ENCODE measurements at regions not wholly inside any gene's neighbourhood (a gene's known extent, or its start where the extent isn't known, plus 50 kb on each side); places are given as distances from the start of the nearest gene placed in this dataset.

- no peak overlapping the region for H3K27ac ChIP-seq (ENCODE audit: extremely low read depth, low read depth, low read length)
- H4K20me1 ChIP-seq (replicated peaks; ENCODE audit: control insufficient read depth, insufficient read depth, low read length) = no peaks in the 10 kb centered on the region
- CTCF ChIA-PET (ENCODE audit: low intra/inter-chr PET ratio) = no interaction called here
- no peaks in the 10 kb centered on the region for H3K36me3 ChIP-seq (ENCODE audit: control insufficient read depth, insufficient read depth, low read length)
- intact Hi-C loops (cut with micrococcal nuclease) (no loop called here), in situ Hi-C loops (cut with MboI) (no loop called here)
- H3K4me2 ChIP-seq (ENCODE audit: insufficient read depth, low read length) = no peak overlapping the region
- FAIRE-seq = no peak
- no peaks in the 10 kb centered on the region for H3K27me3 ChIP-seq (ENCODE audit: control insufficient read depth in 2 of 2, insufficient read depth in 2 of 2, low read length in 2 of 2)
- TF ChIP-seq POLR3G (IDR thresholded peaks at IDR 0.05; ENCODE audit: extremely low read depth, insufficient read length, insufficient replicate concordance) (no peak), FOXP1 (CRISPR knock-in tag; IDR thresholded peaks at IDR 0.05) (no peak), ZC3H4 (CRISPR knock-in tag; IDR thresholded peaks at IDR 0.05; ENCODE audit: borderline replicate concordance) (no peak), ZNF232 (CRISPR knock-in tag; IDR thresholded peaks at IDR 0.05) (no peak), KAT2B (IDR thresholded peaks at IDR 0.05; ENCODE audit: low read depth, low read length) (no peak)
- H3K9ac ChIP-seq (ENCODE audit: insufficient read depth in 1 of 2, low read depth in 2 of 2, low read length in 2 of 2) = no peak overlapping the region
- DNase-seq (ENCODE audit: extremely low read depth in 1 of 4, low spot score in 3 of 4) = no peak
- H3K79me2 ChIP-seq (ENCODE audit: control insufficient read depth, insufficient read depth, low read length) = no peaks in the 10 kb centered on the region
- no peak overlapping the region for H2AFZ ChIP-seq (ENCODE audit: low read depth, low read length)
- no TSS peak for BruUV-seq (replicated peaks)
- H3K9me3 ChIP-seq (replicated peaks; ENCODE audit: control insufficient read depth, insufficient read depth, low read depth, low read length) = no peaks in the 10 kb centered on the region
- WGBS (ENCODE audit: insufficient coverage, low coverage, missing lambda C conversion rate) = 4% methylated on average over 4 of the region's 4 CpGs
- POLR2A ChIA-PET = no interaction called here
- H3K9me1 ChIP-seq (ENCODE audit: control insufficient read depth, insufficient read depth, low read length) = no peaks in the 10 kb centered on the region
- ATAC-seq = no peak
- no peak overlapping the region for H3K4me3 ChIP-seq
- no peaks in the 10 kb centered on the region for H3K4me1 ChIP-seq (replicated peaks in 1 of 2; ENCODE audit: control insufficient read depth in 2 of 2, insufficient read depth in 2 of 2, low read length in 2 of 2)
Observed at GRCh38 chr21:18908641-18909040, 505.1 kb upstream of the TMPRSS15 start.

- Histone ChIP-seq H3K9me3 (replicated peaks; ENCODE audit: control insufficient read depth, insufficient read depth, low read depth, low read length) (no peaks in the 10 kb centered on the region), H3K79me2 (ENCODE audit: control insufficient read depth, insufficient read depth, low read length) (no peaks in the 10 kb centered on the region), H3K4me2 (ENCODE audit: insufficient read depth, low read length) (no peak overlapping the region), H3K9me1 (ENCODE audit: control insufficient read depth, insufficient read depth, low read length) (no peaks in the 10 kb centered on the region), H3K36me3 (ENCODE audit: control insufficient read depth, insufficient read depth, low read length) (no peaks in the 10 kb centered on the region), H3K4me3 (no peak overlapping the region), H4K20me1 (replicated peaks; ENCODE audit: control insufficient read depth, insufficient read depth, low read length) (no peaks in the 10 kb centered on the region), H2AFZ (ENCODE audit: low read depth, low read length) (no peak overlapping the region), H3K27me3 (ENCODE audit: control insufficient read depth in 2 of 2, insufficient read depth in 2 of 2, low read length in 2 of 2) (no peaks in the 10 kb centered on the region), H3K27ac (ENCODE audit: extremely low read depth, low read depth, low read length) (no peak overlapping the region), H3K4me1 (replicated peaks in 1 of 2; ENCODE audit: control insufficient read depth in 2 of 2, insufficient read depth in 2 of 2, low read length in 2 of 2) (no peaks in the 10 kb centered on the region), H3K9ac (ENCODE audit: insufficient read depth in 1 of 2, low read depth in 2 of 2, low read length in 2 of 2) (no peak overlapping the region)
- 12% methylated on average over 4 of the region's 4 CpGs for WGBS (ENCODE audit: insufficient coverage, low coverage, missing lambda C conversion rate)
- ChIA-PET CTCF (ENCODE audit: low intra/inter-chr PET ratio) (no interaction called here), POLR2A (no interaction called here)
- ATAC-seq (no peak), DNase-seq (ENCODE audit: extremely low read depth in 1 of 4, low spot score in 3 of 4) (no peak), FAIRE-seq (no peak)
- BruUV-seq (replicated peaks) = no TSS peak
- intact Hi-C loops (cut with micrococcal nuclease) = no loop called here
- in situ Hi-C loops (cut with MboI) = no loop called here
- no peak for TF ChIP-seq ARID3B (CRISPR knock-in tag; IDR thresholded peaks at IDR 0.05; ENCODE audit: borderline replicate concordance)
- TF ChIP-seq ZNF253 (CRISPR knock-in tag; conservative IDR thresholded peaks at IDR 0.05) = no peak
- TF ChIP-seq MLX (CRISPR knock-in tag; conservative IDR thresholded peaks at IDR 0.05) = no peak
- TF ChIP-seq ERF (CRISPR knock-in tag; IDR thresholded peaks at IDR 0.05) = no peak
- no peak for TF ChIP-seq TFE3 (CRISPR knock-in tag; IDR thresholded peaks at IDR 0.05)
- no peak for TF ChIP-seq ZNF280B (CRISPR knock-in tag; IDR thresholded peaks at IDR 0.05)
- no peak for TF ChIP-seq NR2F6 (CRISPR knock-in tag; IDR thresholded peaks at IDR 0.05)
Observed at GRCh38 chr21:18913914-18914313, 510.3 kb upstream of the TMPRSS15 start.

All from K562 (cell line).